PC-3 (cell line): ENCODE measurements at regions not wholly inside any gene's neighbourhood (a gene's known extent, or its start where the extent isn't known, plus 50 kb on each side); places are given as distances from the start of the nearest gene placed in this dataset.
"Not testable (repeated sequence)": the region's sequence is repeated elsewhere in the genome, so short reads cannot be mapped to it uniquely, and the experiment has no call there.

Source experiments
- ATAC-seq: fragments of 200-7000 bp; cut with Tn5 transposase; 2 replicates; pipeline ENCODE4 v1.9.1; 2020; ENCODE audit warnings: mild to moderate bottlenecking, moderate library complexity
- BruUV-seq: library from RNA; stranded (reverse); fragments of 400-500 nt; replicated peaks from 2 replicates; lab custom pipeline; 2021; lab: Mats Ljungman, UMichigan
- CTCF ChIA-PET: fragments of 300-600 bp; sonication (Branson Sonifier 250); formaldehyde crosslinking; loops from one replicate; lab custom pipeline; 2022; ENCODE audit warnings: antibody characterized with exemption; lab: Charles Lee
- POLR2A ChIA-PET: fragments of 300-600 bp; sonication (Branson Sonifier 250); formaldehyde crosslinking; loops from one replicate; lab custom pipeline; 2022; ENCODE audit warnings: antibody characterized with exemption; ENCODE audit not compliant: unreplicated experiment; lab: Charles Lee
- DNase-seq: peaks from one replicate; pipeline ENCODE4 v3.0.0-alpha.2; 2015
- H2AFZ ChIP-seq: fragments of 300-600 bp; sonication (generic); 2 replicates; pipeline ENCODE4 v1.6.0; 2016; ENCODE audit warnings: antibody characterized with exemption, low read length
- H3F3A ChIP-seq: fragments of 300-600 bp; sonication (generic); one replicate; pipeline ENCODE4 v1.6.0; 2017; ENCODE audit warnings: antibody characterized with exemption, low read length, control low read depth, mild to moderate bottlenecking; ENCODE audit not compliant: unreplicated experiment
- H3K27ac ChIP-seq: fragments of 300-600 bp; sonication (generic); 2 replicates; pipeline ENCODE4 v1.5.1; 2016; ENCODE audit warnings: mild to moderate bottlenecking, low read length
- H3K27me3 ChIP-seq: fragments of 300-600 bp; sonication (generic); 2 replicates; pipeline ENCODE4 v1.6.1; 2016; ENCODE audit warnings: low read length, mixed read lengths
- H3K36me3 ChIP-seq: fragments of 300-600 bp; sonication (generic); 2 replicates; pipeline ENCODE4 v1.6.1; 2016; ENCODE audit warnings: low read depth, mixed run types, low read length, mixed read lengths
- H3K4me1 ChIP-seq: fragments of 300-600 bp; sonication (generic); 2 replicates; pipeline ENCODE4 v1.5.1; 2016; ENCODE audit warnings: low read length; ENCODE audit not compliant: insufficient read depth
- H3K4me2 ChIP-seq: fragments of 300-600 bp; sonication (generic); 2 replicates; pipeline ENCODE4 v1.6.0; 2016; ENCODE audit warnings: low read length
- H3K4me3 ChIP-seq: fragments of 300-600 bp; sonication (generic); 2 replicates; pipeline ENCODE4 v1.5.1; 2016; ENCODE audit warnings: mild to moderate bottlenecking, low read length, mixed read lengths
- H3K79me2 ChIP-seq: fragments of 300-600 bp; sonication (generic); 2 replicates; pipeline ENCODE4 v1.6.1; 2017; ENCODE audit warnings: low read length, mixed read lengths
- H3K9ac ChIP-seq: fragments of 300-600 bp; sonication (generic); 2 replicates; pipeline ENCODE4 v1.6.0; 2016; ENCODE audit warnings: mild to moderate bottlenecking, low read length
- H3K9me2 ChIP-seq: fragments of 300-600 bp; sonication (generic); replicated peaks from 2 replicates; pipeline ENCODE4 v1.6.1; 2016; ENCODE audit warnings: mixed run types, low read length, mixed read lengths
- H3K9me3 ChIP-seq: fragments of 300-600 bp; sonication (generic); 2 replicates; pipeline ENCODE4 v1.6.1; 2016; ENCODE audit warnings: low read length, mixed read lengths
- H4K20me1 ChIP-seq: fragments of 300-600 bp; sonication (generic); 2 replicates; pipeline ENCODE4 v1.6.1; 2016; ENCODE audit warnings: low read length, mixed read lengths
- EZH2 ChIP-seq: fragments of 300-600 bp; sonication (generic); IDR thresholded peaks from one replicate; pipeline ENCODE4 v1.6.1; 2017; ENCODE audit warnings: antibody characterized with exemption, mild to moderate bottlenecking, low read length; ENCODE audit not compliant: unreplicated experiment
- EZH2phosphoT487 ChIP-seq: fragments of 300-600 bp; sonication (generic); IDR thresholded peaks from 2 replicates; pipeline ENCODE4 v1.6.1; 2018; ENCODE audit warnings: mild to moderate bottlenecking, antibody characterized with exemption, low read length, borderline replicate concordance
- intact Hi-C: fragments of 100-400 bp; cut with micrococcal nuclease; formaldehyde crosslinking; loops from 2 replicates; pipeline ENCODE4 v1.9.0; 2023
- TF ChIP-seq, protein P1 (sequence below): fragments of 300-600 bp; sonication (generic); conservative IDR thresholded peaks from 2 replicates; pipeline ENCODE4 v1.5.1; 2017; ENCODE audit warnings: antibody characterized with exemption, low read depth, mild to moderate bottlenecking, low read length

- ATAC-seq: no peak
- Histone ChIP-seq H3K9me3 (no peaks in the 10 kb centered on the region), H4K20me1 (no peaks in the 10 kb centered on the region), H3K9ac (no peak overlapping the region), H3K4me2 (no peak overlapping the region), H3K27ac (no peak overlapping the region), H3K9me2 (no peaks in the 10 kb centered on the region), H3F3A (no peaks in the 10 kb centered on the region), H2AFZ (no peak overlapping the region), H3K4me3 (no peak overlapping the region), H3K27me3 (no peaks in the 10 kb centered on the region), H3K36me3 (no peaks in the 10 kb centered on the region), H3K4me1 (peaks cover 9% of the 10 kb centered on the region; the same call in 1 of the 2 replicates), H3K79me2 (no peaks in the 10 kb centered on the region)
- no peak for DNase-seq
- BruUV-seq: no TSS peak
- POLR2A ChIA-PET: no interaction called here
- CTCF ChIA-PET: no interaction called here
- TF ChIP-seq EZH2phosphoT487 (no peak), EZH2 (no peak)
- TF ChIP-seq, protein P1, sequence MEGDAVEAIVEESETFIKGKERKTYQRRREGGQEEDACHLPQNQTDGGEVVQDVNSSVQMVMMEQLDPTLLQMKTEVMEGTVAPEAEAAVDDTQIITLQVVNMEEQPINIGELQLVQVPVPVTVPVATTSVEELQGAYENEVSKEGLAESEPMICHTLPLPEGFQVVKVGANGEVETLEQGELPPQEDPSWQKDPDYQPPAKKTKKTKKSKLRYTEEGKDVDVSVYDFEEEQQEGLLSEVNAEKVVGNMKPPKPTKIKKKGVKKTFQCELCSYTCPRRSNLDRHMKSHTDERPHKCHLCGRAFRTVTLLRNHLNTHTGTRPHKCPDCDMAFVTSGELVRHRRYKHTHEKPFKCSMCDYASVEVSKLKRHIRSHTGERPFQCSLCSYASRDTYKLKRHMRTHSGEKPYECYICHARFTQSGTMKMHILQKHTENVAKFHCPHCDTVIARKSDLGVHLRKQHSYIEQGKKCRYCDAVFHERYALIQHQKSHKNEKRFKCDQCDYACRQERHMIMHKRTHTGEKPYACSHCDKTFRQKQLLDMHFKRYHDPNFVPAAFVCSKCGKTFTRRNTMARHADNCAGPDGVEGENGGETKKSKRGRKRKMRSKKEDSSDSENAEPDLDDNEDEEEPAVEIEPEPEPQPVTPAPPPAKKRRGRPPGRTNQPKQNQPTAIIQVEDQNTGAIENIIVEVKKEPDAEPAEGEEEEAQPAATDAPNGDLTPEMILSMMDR: no peak
- intact Hi-C loops: no loop called here
Measured at GRCh38 chr13:97542102-97542685, 108.2 kb downstream of the RAP2A start.

DNA sequence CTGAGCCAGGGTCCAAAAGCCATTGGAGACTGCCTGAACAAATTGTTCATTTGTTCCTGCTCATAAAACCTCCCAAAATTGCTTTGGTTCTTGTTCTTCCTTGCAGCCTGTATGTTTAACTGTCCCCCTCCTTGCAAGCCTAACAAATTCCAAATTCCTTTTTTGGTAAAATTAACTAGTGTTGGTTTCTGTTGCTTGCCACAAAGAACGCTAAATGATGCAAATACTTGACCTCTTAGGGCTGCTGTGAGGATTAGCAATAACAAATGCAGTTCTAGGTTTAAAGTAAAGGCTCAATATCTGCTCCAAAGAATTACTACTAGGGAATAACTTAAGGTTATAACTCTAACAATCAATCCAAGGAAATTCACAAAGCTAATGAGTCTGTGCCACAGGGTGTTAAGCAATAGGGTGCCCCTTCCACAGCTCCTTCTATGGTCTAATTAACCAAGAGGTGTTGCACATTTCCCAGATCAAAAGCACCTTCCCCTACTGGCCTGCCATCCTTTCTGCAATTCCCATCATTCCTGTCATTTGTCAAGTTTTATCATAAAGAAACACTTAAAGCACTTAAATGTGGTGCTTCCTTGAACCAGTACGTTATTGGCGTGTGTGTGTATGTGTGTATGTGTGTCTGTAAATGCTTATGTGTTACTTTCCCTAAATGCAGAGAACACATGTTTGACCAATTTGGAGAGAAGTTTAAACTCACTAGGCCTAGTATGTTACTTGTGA is 110.2 kb downstream of the RAP2A start:
- Histone ChIP-seq H3K4me3 (no peak overlapping the region), H3K27me3 (no peaks in the 10 kb centered on the region), H3K4me2 (no peak overlapping the region), H3F3A (no peaks in the 10 kb centered on the region), H3K9ac (no peak overlapping the region), H3K36me3 (no peaks in the 10 kb centered on the region), H3K79me2 (no peaks in the 10 kb centered on the region), H3K27ac (no peak overlapping the region), H4K20me1 (no peaks in the 10 kb centered on the region), H3K9me2 (no peaks in the 10 kb centered on the region), H2AFZ (no peak overlapping the region), H3K4me1 (peaks cover 9% of the 10 kb centered on the region; the same call in 1 of the 2 replicates), H3K9me3 (no peaks in the 10 kb centered on the region)
- CTCF ChIA-PET: no interaction called here
- intact Hi-C loops: no loop called here
- DNase-seq (no peak), ATAC-seq (no peak)
- POLR2A ChIA-PET: no interaction called here
- no TSS peak for BruUV-seq
- TF ChIP-seq EZH2 (no peak), EZH2phosphoT487 (no peak)
- TF ChIP-seq, protein P1: no peak

GRCh38 chr13:97544971-97545499 is 111.1 kb downstream of the RAP2A start:
- H3K79me2 ChIP-seq, H3K36me3 ChIP-seq, DNase-seq, ATAC-seq, H3K9ac ChIP-seq, intact Hi-C loops, H3F3A ChIP-seq, H2AFZ ChIP-seq, H3K9me3 ChIP-seq, H4K20me1 ChIP-seq, CTCF ChIA-PET, BruUV-seq, H3K9me2 ChIP-seq, H3K4me2 ChIP-seq, H3K4me1 ChIP-seq, H3K4me3 ChIP-seq, H3K27ac ChIP-seq, POLR2A ChIA-PET, H3K27me3 ChIP-seq: not testable (repeated sequence)
